GM18873 (cell line): ENCODE measurements at regions not wholly inside any gene's neighbourhood (a gene's known extent, or its start where the extent isn't known, plus 50 kb on each side); places are given as distances from the start of the nearest gene placed in this dataset.
"Not testable (repeated sequence)": the region's sequence is repeated elsewhere in the genome, so short reads cannot be mapped to it uniquely, and the experiment has no call there.

ENCODE experiments used
- ATAC-seq: cut with Tn5 transposase; IDR thresholded peaks from one replicate; pipeline ENCODE4 v1.9.1; 2021; ENCODE audit warnings: mild to moderate bottlenecking, moderate library complexity, moderate number of reproducible peaks; ENCODE audit not compliant: unreplicated experiment, low FRiP score

DNA sequence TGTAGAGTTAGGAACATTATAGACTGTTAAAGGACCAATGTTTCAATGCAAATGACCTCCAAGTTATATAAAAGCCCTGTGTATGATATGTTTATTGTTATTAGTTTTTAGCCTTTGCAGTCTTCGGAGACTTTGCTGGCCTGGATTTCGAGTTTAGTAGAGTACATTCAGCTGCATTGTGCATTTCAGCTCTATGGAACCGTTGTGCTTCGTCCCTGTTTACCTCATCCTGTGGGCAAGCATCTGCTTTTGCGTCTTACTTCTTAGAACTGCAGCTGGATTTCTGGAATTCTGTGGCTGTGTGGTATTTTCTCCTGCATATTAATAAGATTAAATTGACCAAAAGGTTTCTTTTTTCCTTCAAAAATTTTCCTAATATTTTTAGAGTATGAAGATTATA, 138.6 kb downstream of the KCNRG start:
- no peak for ATAC-seq

DNA sequence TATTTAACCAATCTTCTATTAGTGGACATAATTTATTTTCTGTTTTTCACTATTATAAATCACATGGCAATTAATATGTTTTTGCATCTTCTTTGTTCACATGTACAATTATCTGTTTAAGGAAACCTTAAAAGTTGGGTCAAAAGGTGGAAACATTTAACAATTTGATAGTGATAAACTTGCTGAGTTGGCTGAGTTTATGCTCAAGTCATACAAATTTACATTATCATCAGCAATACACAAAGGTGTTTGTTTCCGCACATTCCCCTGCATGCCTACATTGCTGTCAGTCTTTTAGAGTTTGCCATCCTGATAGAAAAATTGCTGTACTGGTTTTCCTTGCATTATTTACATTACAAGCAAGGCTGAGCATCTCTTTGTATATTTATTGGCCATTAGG, 139.5 kb downstream of the KCNRG start:
- no peak for ATAC-seq

DNA sequence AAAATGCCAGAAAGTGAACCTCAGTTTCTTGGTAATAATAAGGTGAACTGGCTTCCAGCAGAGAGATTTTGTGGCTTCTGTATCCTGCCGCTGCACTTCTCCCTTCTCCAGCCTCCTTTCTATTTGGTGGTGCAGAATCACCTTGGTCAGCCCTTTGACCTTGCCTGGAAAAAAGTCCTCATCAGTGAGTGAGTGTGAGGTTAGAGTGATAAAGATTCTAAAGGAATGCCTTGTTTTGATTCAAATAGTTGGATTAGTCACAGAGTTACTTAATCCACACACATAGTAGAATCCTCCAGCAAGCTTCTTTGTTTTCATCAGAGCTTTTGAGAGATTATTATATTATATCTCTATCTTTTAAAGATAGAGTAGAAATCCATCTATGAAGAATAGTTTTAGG, 140.9 kb downstream of the KCNRG start:
- no peak for ATAC-seq

DNA sequence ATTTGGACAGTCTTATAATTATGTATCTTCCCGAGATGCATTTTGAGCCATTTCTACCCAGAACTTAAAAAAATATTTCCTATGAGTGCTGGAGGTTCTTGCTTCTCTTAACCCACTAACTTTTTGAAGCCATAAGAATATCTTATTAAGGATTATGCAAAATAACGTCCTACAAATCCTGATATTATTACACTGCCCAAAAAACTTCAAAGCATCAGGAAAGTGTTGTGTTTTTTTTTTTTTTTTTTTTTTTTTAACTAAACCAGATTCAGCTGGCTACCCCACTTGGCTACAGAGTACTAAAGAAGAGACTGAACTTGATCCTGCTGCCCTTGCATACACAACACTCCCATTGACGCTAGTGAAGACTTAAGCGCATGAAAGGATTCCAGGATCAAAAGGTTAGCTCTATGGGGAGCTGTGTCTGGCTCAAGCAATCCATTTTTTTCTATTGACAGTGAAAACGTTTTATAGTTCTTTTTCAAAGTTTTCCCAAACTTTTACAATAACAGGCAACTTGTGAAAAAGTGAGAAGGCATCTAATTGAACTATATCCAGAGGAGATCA, 141.4 kb downstream of the KCNRG start:
- ATAC-seq = no peak

DNA sequence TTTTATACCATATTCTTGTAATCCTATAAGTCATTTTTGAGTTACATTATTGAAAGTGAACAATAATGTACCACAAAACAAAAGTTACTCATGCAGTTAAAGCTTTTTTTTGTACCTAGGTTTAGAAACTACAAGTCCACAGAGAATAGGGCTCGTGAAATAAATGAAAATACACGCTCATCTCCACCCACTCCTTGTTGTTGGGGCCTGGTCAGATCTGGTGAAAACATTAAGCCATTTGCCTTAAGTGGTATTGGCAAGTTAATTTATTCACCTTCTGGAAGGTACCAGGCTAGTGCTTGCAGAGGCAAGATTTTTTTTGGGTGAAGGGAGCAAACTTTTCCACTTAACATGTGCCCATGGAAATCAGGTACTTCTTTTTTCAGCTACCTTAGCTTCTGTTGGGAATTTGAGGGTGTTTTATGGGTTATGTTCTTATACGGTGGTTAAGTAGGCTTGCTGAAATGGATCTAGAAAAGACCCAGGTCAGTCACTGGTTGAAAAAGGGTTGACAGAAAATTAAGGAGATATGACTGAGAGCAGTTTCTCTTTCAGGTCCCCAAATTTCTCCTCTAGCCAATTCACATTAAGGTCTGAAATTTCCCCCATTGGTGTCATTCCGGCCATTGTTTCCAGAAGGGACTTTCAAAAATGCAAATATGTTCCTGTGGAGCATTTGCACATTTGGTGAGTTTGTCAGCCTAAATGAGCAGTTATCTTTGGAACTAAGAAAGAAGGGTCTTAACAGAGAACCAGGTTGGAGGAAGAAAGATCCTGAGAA, 143.3 kb downstream of the KCNRG start:
- ATAC-seq = no peak

DNA sequence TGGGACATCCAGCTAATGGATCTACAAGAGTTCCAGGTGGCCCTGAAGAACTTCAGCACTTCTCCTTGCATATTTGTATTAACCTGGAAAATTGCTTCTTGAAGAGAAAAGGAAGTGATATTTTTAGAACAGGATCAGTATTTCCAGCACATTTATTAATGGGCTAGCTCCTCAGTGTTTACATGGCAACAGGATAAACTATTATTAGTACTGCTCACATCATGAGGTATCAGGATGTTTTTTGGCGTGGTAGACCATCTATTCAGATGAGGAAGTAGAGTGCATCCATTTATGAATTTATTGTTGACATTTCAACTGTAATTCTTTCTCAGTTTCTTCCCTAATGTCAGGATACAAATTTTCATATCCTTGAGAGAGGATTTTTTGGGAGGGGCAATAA, 144.4 kb downstream of the KCNRG start:
- ATAC-seq = no peak

DNA sequence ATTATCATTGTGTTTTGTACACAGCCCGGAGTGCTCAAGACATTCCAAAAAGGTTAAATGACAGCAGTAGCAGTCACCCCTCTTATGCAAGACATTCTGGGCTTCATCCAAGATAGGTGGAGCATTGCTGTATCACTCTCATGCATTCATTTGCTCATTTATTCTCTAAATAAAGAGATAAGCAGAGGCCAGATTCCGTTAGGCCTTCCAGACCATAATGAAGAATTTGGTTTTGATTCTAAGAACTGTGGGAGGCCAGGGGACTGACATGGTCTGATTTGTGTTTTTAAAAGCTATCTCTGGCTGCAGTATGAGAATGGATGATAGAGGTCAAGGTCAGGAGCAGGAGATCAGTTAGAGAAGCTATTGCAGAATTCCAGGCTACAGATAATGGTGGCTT, 145.8 kb downstream of the KCNRG start:
- no peak for ATAC-seq

DNA sequence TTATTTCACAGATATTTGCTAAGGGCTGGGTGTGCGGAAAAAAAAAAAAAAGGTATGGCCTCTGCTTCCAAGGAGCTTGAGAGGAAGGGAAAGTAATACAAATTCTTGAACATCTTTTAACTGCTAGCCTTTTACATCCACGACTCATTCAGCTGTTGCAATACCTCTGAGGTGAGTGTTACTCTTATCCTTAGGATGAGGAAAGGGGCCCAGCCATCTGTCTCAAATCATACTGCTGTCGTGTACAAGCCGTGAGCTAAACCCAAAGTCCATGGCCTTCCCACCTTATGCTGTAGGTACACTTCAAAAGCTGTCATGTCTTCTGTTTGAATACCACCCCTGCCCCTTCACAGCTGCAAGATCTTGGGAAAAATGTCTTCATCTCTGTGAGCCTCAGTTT, 146.8 kb downstream of the KCNRG start:
- no peak for ATAC-seq

DNA sequence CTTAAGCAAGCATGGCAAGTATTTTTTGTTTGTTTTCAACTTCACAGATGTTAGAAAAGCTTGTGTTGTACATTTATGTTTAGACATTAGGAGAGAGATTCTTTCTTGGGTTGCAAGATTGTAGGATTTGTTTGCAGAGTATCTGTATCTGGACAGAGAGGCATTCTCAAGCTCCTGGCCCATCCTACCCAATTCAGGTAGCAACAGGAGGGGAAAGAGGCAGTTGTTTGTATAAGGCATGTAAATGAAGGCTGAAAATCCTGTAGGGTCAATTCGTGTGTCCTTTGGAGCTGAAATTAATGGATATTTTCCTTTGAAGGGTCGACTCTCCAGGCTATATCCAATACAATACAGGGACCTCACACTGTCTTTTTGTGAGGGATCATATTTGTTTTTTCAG, 147.3 kb downstream of the KCNRG start:
- ATAC-seq = no peak

DNA sequence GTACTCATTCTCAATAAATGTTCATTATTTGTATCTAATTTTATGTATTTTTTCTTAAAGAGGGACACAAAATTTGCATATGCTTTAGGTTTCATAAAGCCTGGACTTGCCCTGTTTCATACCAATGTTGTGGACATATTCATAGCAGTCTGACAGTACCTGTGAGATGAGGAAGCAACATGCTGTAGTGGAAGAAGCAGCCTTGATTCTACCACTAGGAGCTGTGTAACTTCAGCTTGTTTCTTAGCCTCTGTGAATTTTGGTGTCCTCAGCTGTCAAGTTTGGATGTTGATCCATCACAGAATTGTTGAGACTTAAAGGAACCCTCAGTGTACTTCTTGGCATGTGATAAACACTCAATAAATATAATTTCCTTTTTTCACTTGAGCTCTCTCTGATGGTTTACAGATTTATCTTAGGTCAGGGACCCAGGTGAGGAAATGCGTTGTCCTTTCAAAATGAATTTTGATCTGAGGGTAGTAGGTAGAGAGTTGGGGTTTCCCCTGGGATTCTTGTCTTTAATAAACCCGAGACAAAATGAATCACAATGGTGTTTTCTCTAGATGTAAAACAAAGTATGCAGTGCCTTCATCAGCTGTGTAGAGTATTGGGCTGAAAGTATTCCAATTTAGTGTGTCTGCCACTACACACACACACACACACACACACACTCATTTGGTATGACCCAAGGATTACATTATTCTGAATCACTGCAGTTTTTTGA, 152.1 kb downstream of the KCNRG start:
- no peak for ATAC-seq

DNA sequence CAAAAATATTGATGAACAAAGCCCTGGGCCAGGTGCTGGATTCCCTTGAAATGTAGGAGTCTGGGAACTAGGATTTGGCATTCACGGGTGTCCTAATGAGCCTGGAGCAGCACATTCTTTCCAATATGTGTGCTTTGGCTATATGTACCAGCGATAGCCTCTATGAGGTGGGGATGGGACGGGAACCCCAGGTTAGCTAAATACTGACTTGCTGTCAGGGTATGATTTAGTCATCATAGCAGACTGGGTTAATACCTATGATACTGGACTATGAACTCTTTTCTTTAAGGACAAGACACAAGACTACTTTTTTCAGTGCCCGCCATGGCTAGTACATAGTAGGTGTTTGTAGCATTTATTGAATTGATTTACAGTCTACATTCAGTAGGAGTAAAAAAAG, 152.7 kb downstream of the KCNRG start:
- ATAC-seq = no peak

DNA sequence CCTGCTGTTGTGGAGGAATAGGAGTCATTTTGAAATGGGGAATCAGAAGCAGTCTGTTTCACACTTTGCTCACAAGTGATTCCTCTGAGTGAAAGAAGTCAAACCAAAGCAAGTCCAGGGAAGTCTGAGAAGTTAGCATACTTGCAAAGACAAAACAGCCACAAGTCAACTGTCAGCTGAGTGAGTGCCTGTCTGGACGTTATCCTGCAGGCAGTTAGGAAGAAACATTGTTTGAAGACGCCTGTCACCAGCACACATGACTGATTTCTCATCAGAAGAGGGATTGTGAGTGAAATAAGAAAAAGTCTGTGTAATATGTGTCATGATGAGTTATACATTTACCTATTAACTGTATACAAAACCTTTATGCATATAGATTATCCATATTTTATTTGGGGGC, 153.5 kb downstream of the KCNRG start:
- ATAC-seq = no peak

DNA sequence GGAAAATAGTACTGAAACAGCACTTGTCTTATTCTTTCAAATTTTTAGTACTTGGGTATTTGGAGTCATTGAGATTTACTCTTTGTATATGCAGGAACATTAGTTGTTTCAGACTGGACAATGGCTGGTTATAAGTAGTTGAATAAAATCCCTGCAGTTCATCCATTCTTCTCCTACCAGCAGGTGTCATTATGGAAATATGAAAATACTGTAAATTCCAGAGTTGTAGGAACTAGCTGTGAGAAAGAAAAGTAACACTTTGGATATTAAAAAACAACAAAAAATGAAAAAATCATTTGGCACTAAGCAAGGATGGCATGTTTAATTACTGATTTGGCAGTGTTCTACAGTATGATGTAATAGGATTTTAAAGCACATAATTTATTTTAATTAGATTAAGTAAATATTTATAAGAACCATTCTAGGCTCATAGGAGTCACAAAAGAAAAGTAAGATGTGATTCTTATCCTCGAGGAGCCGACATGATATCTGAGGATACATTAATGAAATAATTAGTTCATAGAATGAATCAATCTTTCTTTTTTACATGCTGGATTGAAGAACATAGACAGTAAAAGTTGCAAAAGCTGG, 155.3 kb downstream of the KCNRG start:
- no peak for ATAC-seq

DNA sequence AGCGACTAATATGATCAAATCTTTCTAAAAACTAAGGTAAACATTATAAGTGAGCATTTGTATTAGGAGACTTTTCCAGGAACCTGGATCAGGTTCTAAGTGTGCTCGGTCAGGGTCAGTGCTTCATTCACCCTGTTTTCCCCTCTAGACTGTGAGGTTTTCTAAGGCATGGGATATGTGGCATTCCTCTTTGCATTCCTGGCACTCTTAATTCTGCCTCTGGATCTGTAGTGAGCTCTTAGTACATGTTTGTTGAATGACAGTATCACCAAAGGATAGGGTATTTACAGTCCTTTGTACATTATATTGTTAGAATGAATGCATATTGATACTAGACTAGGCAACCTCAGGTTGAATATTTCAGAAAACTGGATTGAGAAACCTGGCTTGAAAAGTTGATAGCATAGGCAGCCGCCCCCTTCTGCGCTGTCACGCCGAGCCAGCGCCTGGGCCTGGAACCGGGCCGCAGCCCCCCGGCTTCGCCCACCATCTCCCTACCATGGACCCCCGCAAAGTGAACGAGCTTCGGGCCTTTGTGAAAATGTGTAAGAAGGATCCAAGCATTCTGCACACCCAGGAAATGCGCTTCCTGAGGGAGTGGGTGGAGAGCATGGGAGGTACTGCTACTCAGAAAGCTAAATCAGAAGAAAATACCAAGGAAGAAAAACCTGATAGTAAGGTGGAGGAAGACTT, 156.5 kb downstream of the KCNRG start:
- ATAC-seq = no peak

DNA sequence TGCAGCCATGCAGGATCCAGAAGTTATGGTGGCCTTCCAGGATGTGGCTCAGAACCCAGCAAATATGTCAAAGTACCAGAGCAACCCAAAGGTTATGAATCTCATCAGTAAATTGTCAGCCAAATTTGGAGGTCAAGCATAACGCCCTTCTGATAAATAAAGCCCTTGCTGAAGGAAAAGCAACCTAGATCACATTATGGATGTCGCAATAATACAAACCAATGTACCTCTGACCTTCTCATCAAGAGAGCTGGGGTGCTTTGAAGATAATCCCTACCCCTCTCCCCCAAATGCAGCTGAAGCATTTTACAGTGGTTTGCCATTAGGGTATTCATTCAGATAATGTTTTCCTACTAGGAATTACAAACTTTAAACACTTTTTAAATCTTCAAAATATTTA, 157.8 kb downstream of the KCNRG start:
- ATAC-seq = not testable (repeated sequence)

DNA sequence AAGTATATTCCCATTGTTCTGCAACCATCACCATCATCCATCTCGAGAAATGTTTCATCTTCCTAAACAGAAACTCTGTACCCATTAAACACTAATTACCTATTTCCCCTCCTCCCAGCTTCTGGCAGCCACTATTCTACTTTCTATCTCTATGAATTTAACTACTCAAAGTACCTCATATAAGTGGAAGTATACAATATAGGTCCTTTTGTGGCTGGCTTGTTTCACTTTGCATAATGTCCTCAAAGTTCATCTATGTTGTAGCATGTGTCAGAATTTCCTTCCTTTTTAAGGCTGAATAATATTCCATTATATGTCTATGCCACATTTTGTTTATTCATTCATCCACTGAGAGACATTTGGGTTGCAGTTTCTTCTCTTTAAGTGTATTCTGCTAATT, 159.4 kb downstream of the KCNRG start:
- no peak for ATAC-seq

DNA sequence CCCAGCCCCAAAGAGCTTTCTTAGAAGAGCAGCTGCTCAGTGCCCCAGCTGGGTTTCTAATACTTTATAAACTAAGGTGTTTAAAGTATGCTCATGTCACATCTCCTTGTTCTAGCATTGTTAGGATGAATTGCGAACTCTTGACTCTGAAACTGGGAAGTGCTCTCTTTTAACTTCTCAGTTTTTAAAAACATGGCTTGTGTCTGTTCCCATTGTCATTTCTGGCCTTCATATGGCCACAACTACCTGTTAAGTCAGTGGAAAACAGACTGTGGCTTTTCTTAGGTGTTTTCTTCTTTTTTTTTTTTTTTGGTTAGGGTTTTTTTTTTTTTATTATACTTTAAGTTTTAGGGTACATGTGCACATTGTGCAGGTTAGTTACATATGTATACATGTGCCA, 164.7 kb downstream of the KCNRG start:
- no peak for ATAC-seq

DNA sequence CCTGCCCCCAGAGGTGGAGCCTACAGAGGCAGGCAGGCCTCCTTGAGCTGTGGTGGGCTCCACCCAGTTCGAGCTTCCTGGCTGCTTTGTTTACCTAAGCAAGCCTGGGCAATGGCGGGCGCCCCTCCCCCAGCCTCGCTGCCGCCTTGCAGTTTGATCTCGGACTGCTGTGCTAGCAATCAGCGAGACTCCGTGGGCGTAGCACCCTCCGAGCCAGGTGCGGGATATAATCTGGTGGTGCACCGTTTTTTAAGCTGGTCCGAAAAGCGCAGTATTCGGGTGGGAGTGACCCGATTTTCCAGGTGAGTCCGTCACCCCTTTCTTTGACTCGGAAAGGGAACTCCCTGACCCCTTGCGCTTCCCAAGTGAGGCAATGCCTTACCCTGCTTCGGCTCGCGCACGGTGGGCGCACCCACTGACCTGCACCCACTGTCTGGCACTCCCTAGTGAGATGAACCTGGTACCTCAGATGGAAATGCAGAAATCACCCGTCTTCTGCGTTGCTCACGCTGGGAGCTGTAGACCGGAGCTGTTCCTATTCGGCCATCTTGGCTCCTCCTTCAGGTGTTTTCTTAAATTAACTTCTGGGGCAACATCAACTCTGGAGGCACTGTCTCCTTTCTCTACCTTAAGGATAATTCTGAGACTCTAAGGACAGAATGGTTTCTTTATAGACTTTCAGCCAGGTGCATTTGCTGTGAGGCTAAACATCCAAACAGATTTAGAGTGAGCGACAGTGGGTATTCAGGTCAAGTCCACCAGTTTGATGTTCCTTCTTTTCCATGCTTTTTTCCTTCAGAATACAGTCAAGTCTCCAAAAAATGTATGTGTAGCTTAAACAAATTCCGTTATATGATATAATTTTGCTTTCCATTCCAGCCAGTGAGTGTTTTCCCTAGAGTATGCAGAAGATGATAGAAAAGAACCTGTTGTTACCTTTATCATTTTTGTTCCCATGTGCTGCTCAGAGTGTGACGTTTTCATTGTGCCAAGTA, 170.8 kb downstream of the KCNRG start:
- not testable (repeated sequence) for ATAC-seq

DNA sequence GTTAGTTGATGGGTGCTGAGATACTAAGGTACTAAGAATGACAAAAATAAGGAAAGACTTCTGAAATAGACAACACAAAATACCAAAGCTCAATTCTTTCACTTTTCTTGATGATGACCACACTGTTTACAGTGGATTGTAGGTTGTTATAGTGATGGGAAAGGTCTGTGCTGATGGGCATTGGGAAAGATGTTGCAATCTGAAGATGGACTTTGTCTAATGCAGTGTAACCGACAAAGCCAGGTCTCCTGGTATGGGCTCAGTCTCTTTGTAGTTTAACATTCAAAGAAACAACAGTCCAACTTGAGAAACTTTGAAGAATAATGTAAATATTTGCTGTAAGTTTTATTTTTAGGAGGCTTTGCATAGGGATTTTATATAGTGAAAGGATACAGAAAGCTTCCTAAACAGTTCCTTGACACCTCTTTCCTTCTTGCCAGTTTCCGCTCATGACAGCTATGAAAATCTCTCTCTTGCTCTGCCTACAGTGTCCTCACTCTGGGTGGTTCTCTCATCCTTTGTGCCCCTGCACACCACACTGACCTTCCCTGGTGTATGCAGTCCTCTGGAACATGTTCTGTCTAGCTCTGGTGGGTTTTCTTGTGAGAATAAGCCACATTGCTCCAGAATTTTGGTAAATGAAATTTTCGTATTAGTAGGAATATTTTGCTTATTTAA, 172.2 kb downstream of the KCNRG start:
- ATAC-seq = no peak
